HCT116 (cell line): ENCODE measurements at regions not wholly inside any gene's neighbourhood (a gene's known extent, or its start where the extent isn't known, plus 50 kb on each side); places are given as distances from the start of the nearest gene placed in this dataset.

Experiments
- ATAC-seq: fragments of 200-7000 bp; cut with Tn5 transposase; 2 replicates; pipeline ENCODE4 v1.9.1; 2020; ENCODE audit warnings: mild to moderate bottlenecking, moderate library complexity
- BruUV-seq: library from RNA; stranded (reverse); fragments of 400-500 nt; replicated peaks from 2 replicates; lab custom pipeline; 2021; lab: Mats Ljungman, UMichigan
- CTCF ChIA-PET: fragments of 300-600 bp; sonication (Branson Sonifier 250); formaldehyde crosslinking; loops from one replicate; lab custom pipeline; 2021; ENCODE audit warnings: antibody characterized with exemption; lab: Charles Lee
- POLR2A ChIA-PET: fragments of 300-600, 350-600 bp; sonication (Branson Sonifier 250); formaldehyde crosslinking; loops from one replicate; lab custom pipeline; 2021; ENCODE audit warnings: antibody characterized with exemption; lab: Charles Lee
- RAD21 ChIA-PET, 2 experiments: fragments of 300-600 bp; sonication (Branson Sonifier 250); formaldehyde crosslinking; loops; one replicate each; lab custom pipeline; 2023; ENCODE audit warnings: low total read pairs in 2 of 2; ENCODE audit not compliant: uncharacterized antibody in 2 of 2, unreplicated experiment in 2 of 2, low non-redundant PET in 1 of 2; lab: Charles Lee
- DNase-seq: peaks from one replicate; pipeline ENCODE4 v3.0.0-alpha.2; 2010; ENCODE audit warnings: low read depth, low spot score
- H2AFZ ChIP-seq: fragments of 200-600 bp; shearing (Covaris generic), sonication (generic); 2 replicates; pipeline ENCODE4 v1.6.1; 2017; ENCODE audit warnings: low read depth, mixed run types, mixed read lengths, antibody characterized with exemption, low read length; ENCODE audit not compliant: poor library complexity, severe bottlenecking
- H3K27ac ChIP-seq: 2 replicates; pipeline ENCODE4 v1.5.1; 2012; ENCODE audit warnings: low read depth, low read length
- H3K27me3 ChIP-seq: fragments of 200-600 bp; sonication (generic); 2 replicates; pipeline ENCODE4 v1.6.1; 2016; ENCODE audit warnings: mixed run types, low read length, mixed read lengths; ENCODE audit not compliant: insufficient read depth
- H3K36me3 ChIP-seq, 2 experiments: fragments of 200-500 bp in 1 of 2; fragments of 200-600 bp in 1 of 2; sonication (Bioruptor generic) in 1 of 2; sonication (generic) in 1 of 2; 2 replicates each; pipeline versions ENCODE4 v1.5.1 to v1.6.1; 2014 to 2016; ENCODE audit warnings: low read length in 2 of 2, inconsistent platforms in 1 of 2, mixed read lengths in 1 of 2, mixed run types in 1 of 2; ENCODE audit not compliant: insufficient read depth in 2 of 2, control insufficient read depth in 1 of 2
- H3K4me1 ChIP-seq, 2 experiments: fragments of 200-600 bp in 1 of 2; sonication (generic) in 1 of 2; 2 replicates each; pipeline versions ENCODE4 v1.5.1 to v1.6.1; 2012 to 2017; ENCODE audit warnings: low read length in 2 of 2, inconsistent platforms in 1 of 2, mild to moderate bottlenecking in 1 of 2, mixed read lengths in 1 of 2, mixed run types in 1 of 2, moderate library complexity in 1 of 2; ENCODE audit not compliant: insufficient read depth in 2 of 2, control insufficient read depth in 1 of 2
- H3K4me2 ChIP-seq: fragments of 200-600 bp; sonication (generic); 2 replicates; pipeline ENCODE4 v1.6.1; 2017; ENCODE audit warnings: mixed run types, low read length, mixed read lengths
- H3K4me3 ChIP-seq, 2 experiments: fragments of 200-600 bp in 1 of 2; sonication (generic) in 1 of 2; replicated peaks in 1 of 2; 2 replicates each; pipeline ENCODE4 v1.5.1; 2011 to 2016; ENCODE audit warnings: low read length in 2 of 2, control low read depth in 1 of 2, low read depth in 1 of 2, mild to moderate bottlenecking in 1 of 2, mixed read lengths in 1 of 2, mixed run types in 1 of 2
- H3K79me2 ChIP-seq: fragments of 200-600 bp; sonication (generic); 2 replicates; pipeline ENCODE4 v1.6.1; 2017; ENCODE audit warnings: mild to moderate bottlenecking, mixed run types, low read length, moderate library complexity, mixed read lengths; ENCODE audit not compliant: insufficient read depth
- H3K9ac ChIP-seq: fragments of 200-600 bp; sonication (generic); 2 replicates; pipeline ENCODE4 v1.6.1; 2016; ENCODE audit warnings: low read length, mixed read lengths
- H3K9me2 ChIP-seq: fragments of 200-600 bp; sonication (generic), shearing (Covaris generic); 2 replicates; pipeline ENCODE4 v1.6.1; 2017; ENCODE audit warnings: mixed run types, mild to moderate bottlenecking, moderate library complexity; ENCODE audit not compliant: insufficient read depth
- H3K9me3 ChIP-seq, 2 experiments: fragments of 200-500 bp in 1 of 2; fragments of 200-600 bp in 1 of 2; sonication (Bioruptor generic) in 1 of 2; sonication (generic) in 1 of 2; 2 replicates each; pipeline ENCODE4 v1.6.1; 2014 to 2017; ENCODE audit warnings: low read length in 2 of 2, mixed read lengths in 2 of 2, inconsistent platforms in 1 of 2, low read depth in 1 of 2, mild to moderate bottlenecking in 1 of 2, mixed run types in 1 of 2, moderate library complexity in 1 of 2; ENCODE audit not compliant: control insufficient read depth in 1 of 2, insufficient read depth in 1 of 2
- H4K20me1 ChIP-seq: fragments of 200-600 bp; sonication (generic), shearing (Covaris generic); 2 replicates; pipeline ENCODE4 v1.6.1; 2017; ENCODE audit warnings: mixed run types, mild to moderate bottlenecking, moderate library complexity; ENCODE audit not compliant: insufficient read depth
- EGR1 ChIP-seq: IDR thresholded peaks from 2 replicates; pipeline ENCODE4 v1.6.1; 2012; ENCODE audit warnings: low read depth
- EZH2 ChIP-seq: fragments of 200-600 bp; sonication (generic); IDR thresholded peaks from 2 replicates; pipeline ENCODE4 v1.6.1; 2017; ENCODE audit warnings: antibody characterized with exemption, mixed run types
- FOSL1 ChIP-seq: IDR thresholded peaks from 2 replicates; pipeline ENCODE4 v1.6.1; 2012; ENCODE audit warnings: low read depth
- POLR2A ChIP-seq: IDR thresholded peaks from 2 replicates; pipeline ENCODE4 v1.7.0; 2011; ENCODE audit warnings: borderline replicate concordance; ENCODE audit not compliant: insufficient read depth, insufficient read length; ENCODE audit errors: extremely low read depth
- SP1 ChIP-seq: IDR thresholded peaks from 2 replicates; pipeline ENCODE4 v1.6.1; 2012; ENCODE audit warnings: low read depth
- SRF ChIP-seq: IDR thresholded peaks from 2 replicates; pipeline ENCODE4 v1.6.1; 2012; ENCODE audit warnings: low read depth
- YY1 ChIP-seq: IDR thresholded peaks from 2 replicates; pipeline ENCODE4 v1.6.1; 2011; ENCODE audit warnings: low read length, low read depth, moderate library complexity, mild to moderate bottlenecking; ENCODE audit not compliant: insufficient replicate concordance; ENCODE audit errors: extremely low read depth
- ZFX ChIP-seq: fragments of 450-650 bp; IDR thresholded peaks from 2 replicates; pipeline ENCODE4 v1.6.1; 2017
- intact Hi-C: fragments of 100-400 bp; cut with micrococcal nuclease; formaldehyde crosslinking; loops from 2 replicates; pipeline ENCODE4 v1.10.0; 2022
- TF ChIP-seq, protein P1 (sequence below): IDR thresholded peaks from 2 replicates; pipeline ENCODE4 v1.6.1; 2012
- TF ChIP-seq, protein P2 (sequence below), 3 experiments: fragments of 200-600 bp in 1 of 3; sonication (generic) in 1 of 3; IDR thresholded peaks in 2 of 3; conservative IDR thresholded peaks in 1 of 3; 2 replicates each; pipeline ENCODE4 v1.5.1; 2012 to 2017; ENCODE audit warnings: low read depth in 2 of 3, low read length in 2 of 3, antibody characterized with exemption in 1 of 3, borderline replicate concordance in 1 of 3, control low read depth in 1 of 3, mild to moderate bottlenecking in 1 of 3, mixed read lengths in 1 of 3, mixed run types in 1 of 3, moderate library complexity in 1 of 3; ENCODE audit not compliant: insufficient read depth in 1 of 3
- TF ChIP-seq, protein P3 (sequence below): IDR thresholded peaks from 2 replicates; pipeline ENCODE4 v1.6.1; 2012; ENCODE audit warnings: low read depth

DNA sequence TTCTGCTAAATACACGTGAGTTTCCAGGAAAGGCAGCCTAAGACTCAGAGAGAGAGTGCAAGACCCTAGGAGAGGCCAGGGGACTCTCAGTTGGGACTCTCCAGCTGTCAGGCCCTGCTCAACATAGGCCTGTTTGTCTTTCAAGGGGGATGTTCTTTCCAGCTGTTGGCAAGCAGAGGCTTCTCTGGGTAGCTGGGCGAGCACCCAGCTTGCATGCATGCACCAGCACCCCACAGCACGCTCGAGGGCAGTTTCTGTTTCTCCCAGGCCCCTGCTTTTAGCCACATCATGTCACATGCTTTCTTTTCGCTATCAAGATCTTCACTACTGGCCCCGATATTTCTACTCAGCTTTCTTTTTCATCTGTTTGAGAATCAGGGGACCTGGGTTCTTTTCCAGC, 479.3 kb upstream of the HS6ST1 start:
- POLR2A ChIA-PET, result no interaction called here
- ATAC-seq, result no peak
- Histone ChIP-seq H3K9me3 (no peaks in the 10 kb centered on the region), H3K4me1 (no peaks in the 10 kb centered on the region), H4K20me1 (no peaks in the 10 kb centered on the region), H2AFZ (no peak overlapping the region), H3K4me2 (no peak overlapping the region), H3K27ac (no peak overlapping the region), H3K27me3 (peaks cover 34% of the 10 kb centered on the region), H3K79me2 (no peaks in the 10 kb centered on the region), H3K9ac (no peak overlapping the region), H3K4me3 (no peak overlapping the region), H3K36me3 (no peaks in the 10 kb centered on the region), H3K9me2 (no peaks in the 10 kb centered on the region)
- RAD21 ChIA-PET, result no interaction called here
- TF ChIP-seq SRF (no peak), EGR1 (no peak), ZFX (no peak), SP1 (no peak), EZH2 (no peak), YY1 (no peak), FOSL1 (no peak), POLR2A (no peak)
- TF ChIP-seq, protein P1, sequence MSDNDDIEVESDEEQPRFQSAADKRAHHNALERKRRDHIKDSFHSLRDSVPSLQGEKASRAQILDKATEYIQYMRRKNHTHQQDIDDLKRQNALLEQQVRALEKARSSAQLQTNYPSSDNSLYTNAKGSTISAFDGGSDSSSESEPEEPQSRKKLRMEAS, result no peak
- TF ChIP-seq, protein P2, sequence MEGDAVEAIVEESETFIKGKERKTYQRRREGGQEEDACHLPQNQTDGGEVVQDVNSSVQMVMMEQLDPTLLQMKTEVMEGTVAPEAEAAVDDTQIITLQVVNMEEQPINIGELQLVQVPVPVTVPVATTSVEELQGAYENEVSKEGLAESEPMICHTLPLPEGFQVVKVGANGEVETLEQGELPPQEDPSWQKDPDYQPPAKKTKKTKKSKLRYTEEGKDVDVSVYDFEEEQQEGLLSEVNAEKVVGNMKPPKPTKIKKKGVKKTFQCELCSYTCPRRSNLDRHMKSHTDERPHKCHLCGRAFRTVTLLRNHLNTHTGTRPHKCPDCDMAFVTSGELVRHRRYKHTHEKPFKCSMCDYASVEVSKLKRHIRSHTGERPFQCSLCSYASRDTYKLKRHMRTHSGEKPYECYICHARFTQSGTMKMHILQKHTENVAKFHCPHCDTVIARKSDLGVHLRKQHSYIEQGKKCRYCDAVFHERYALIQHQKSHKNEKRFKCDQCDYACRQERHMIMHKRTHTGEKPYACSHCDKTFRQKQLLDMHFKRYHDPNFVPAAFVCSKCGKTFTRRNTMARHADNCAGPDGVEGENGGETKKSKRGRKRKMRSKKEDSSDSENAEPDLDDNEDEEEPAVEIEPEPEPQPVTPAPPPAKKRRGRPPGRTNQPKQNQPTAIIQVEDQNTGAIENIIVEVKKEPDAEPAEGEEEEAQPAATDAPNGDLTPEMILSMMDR (IDR thresholded peaks at IDR 0.05 in 2 of 3, conservative IDR thresholded peaks at IDR 0.05 in 1 of 3; ENCODE audit: borderline replicate concordance in 1 of 3, insufficient read depth in 1 of 3, low read depth in 2 of 3, low read length in 2 of 3), result no peak
- TF ChIP-seq, protein P3, sequence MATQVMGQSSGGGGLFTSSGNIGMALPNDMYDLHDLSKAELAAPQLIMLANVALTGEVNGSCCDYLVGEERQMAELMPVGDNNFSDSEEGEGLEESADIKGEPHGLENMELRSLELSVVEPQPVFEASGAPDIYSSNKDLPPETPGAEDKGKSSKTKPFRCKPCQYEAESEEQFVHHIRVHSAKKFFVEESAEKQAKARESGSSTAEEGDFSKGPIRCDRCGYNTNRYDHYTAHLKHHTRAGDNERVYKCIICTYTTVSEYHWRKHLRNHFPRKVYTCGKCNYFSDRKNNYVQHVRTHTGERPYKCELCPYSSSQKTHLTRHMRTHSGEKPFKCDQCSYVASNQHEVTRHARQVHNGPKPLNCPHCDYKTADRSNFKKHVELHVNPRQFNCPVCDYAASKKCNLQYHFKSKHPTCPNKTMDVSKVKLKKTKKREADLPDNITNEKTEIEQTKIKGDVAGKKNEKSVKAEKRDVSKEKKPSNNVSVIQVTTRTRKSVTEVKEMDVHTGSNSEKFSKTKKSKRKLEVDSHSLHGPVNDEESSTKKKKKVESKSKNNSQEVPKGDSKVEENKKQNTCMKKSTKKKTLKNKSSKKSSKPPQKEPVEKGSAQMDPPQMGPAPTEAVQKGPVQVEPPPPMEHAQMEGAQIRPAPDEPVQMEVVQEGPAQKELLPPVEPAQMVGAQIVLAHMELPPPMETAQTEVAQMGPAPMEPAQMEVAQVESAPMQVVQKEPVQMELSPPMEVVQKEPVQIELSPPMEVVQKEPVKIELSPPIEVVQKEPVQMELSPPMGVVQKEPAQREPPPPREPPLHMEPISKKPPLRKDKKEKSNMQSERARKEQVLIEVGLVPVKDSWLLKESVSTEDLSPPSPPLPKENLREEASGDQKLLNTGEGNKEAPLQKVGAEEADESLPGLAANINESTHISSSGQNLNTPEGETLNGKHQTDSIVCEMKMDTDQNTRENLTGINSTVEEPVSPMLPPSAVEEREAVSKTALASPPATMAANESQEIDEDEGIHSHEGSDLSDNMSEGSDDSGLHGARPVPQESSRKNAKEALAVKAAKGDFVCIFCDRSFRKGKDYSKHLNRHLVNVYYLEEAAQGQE, result no peak
- intact Hi-C loops, result no loop called here
- CTCF ChIA-PET, result no interaction called here
- no TSS peak for BruUV-seq
- no peak for DNase-seq
